K562 (cell line): ENCODE measurements at regions not wholly inside any gene's neighbourhood (a gene's known extent, or its start where the extent isn't known, plus 50 kb on each side); places are given as distances from the start of the nearest gene placed in this dataset.
"Not testable (repeated sequence)": the region's sequence is repeated elsewhere in the genome, so short reads cannot be mapped to it uniquely, and the experiment has no call there.

Experiments
- ATAC-seq: fragments of 200-7000 bp; cut with Tn5 transposase; 3 replicates; pipeline ENCODE4 v1.9.1; 2020; ENCODE audit warnings: moderate library complexity
- BruUV-seq: library from RNA; stranded (reverse); fragments of 400-500 nt; replicated peaks from 2 replicates; lab custom pipeline; 2021; lab: Mats Ljungman, UMichigan
- CTCF ChIA-PET: fragments of 300-600 bp; formaldehyde crosslinking; extraction: SDS; loops from one replicate; lab custom pipeline; 2021; ENCODE audit warnings: low intra/inter-chr PET ratio; lab: Yijun Ruan, JAX
- POLR2A ChIA-PET: fragments of 300-600, 350-650 bp; sonication (Branson Sonifier 250); formaldehyde crosslinking; extraction: SDS; loops from one replicate; lab custom pipeline; 2021; ENCODE audit warnings: antibody characterized with exemption, inconsistent platforms; lab: Yijun Ruan, JAX
- DNase-seq, 4 experiments: peaks; one replicate each; pipeline versions ENCODE4 v3.0.0 to v3.0.0-alpha.2; 2011 to 2018; ENCODE audit warnings: low spot score in 3 of 4, mixed read lengths in 3 of 4; ENCODE audit errors: extremely low read depth in 1 of 4
- FAIRE-seq: peaks from 2 replicates; lab custom pipeline; 2011; peaks lifted over from hg19 to GRCh38; lab: Jason Lieb, UNC
- H2AFZ ChIP-seq: 2 replicates; pipeline ENCODE4 v1.6.0; 2011; ENCODE audit warnings: low read depth, low read length, control low read depth, inconsistent platforms
- H3K27ac ChIP-seq: fragments of 200-600 bp; 3 replicates; pipeline ENCODE4 v1.8.0; 2011; ENCODE audit warnings: low read depth, mild to moderate bottlenecking, control low read depth, inconsistent platforms, low read length, moderate library complexity, mixed read lengths; ENCODE audit errors: extremely low read depth
- H3K27me3 ChIP-seq, 2 experiments: fragments of 300-600 bp in 1 of 2; 2 replicates in 1 of 2; 3 replicates in 1 of 2; pipeline versions ENCODE4 v1.6.0 to v1.8.0; 2011; ENCODE audit warnings: inconsistent platforms in 2 of 2, low read length in 2 of 2, mild to moderate bottlenecking in 1 of 2, mixed read lengths in 1 of 2, moderate library complexity in 1 of 2; ENCODE audit not compliant: control insufficient read depth in 2 of 2, insufficient read depth in 2 of 2
- H3K36me3 ChIP-seq: fragments of 300-600 bp; 3 replicates; pipeline ENCODE4 v1.8.0; 2011; ENCODE audit warnings: mild to moderate bottlenecking, low read length, inconsistent platforms; ENCODE audit not compliant: control insufficient read depth, insufficient read depth
- H3K4me1 ChIP-seq, 2 experiments: fragments of 200-600 bp in 1 of 2; replicated peaks in 1 of 2; 2 replicates in 1 of 2; 3 replicates in 1 of 2; pipeline versions ENCODE4 v1.5.1 to v1.8.0; 2011; ENCODE audit warnings: inconsistent platforms in 2 of 2, low read length in 2 of 2, mild to moderate bottlenecking in 1 of 2, mixed read lengths in 1 of 2, moderate library complexity in 1 of 2; ENCODE audit not compliant: control insufficient read depth in 2 of 2, insufficient read depth in 2 of 2
- H3K4me2 ChIP-seq: 2 replicates; pipeline ENCODE4 v1.6.1; 2011; ENCODE audit warnings: low read length, control low read depth, inconsistent platforms, mixed read lengths; ENCODE audit not compliant: insufficient read depth
- H3K4me3 ChIP-seq: fragments of 200-600 bp; sonication (generic), shearing (Covaris generic); 2 replicates; pipeline ENCODE4 v1.5.1; 2016; ENCODE audit warnings: control low read depth, inconsistent platforms
- H3K79me2 ChIP-seq: fragments of 200-600 bp; 3 replicates; pipeline ENCODE4 v1.8.0; 2011; ENCODE audit warnings: low read length, inconsistent platforms; ENCODE audit not compliant: control insufficient read depth, insufficient read depth
- H3K9ac ChIP-seq, 2 experiments: 2 replicates each; pipeline versions ENCODE4 v1.6.0 to v1.6.1; 2011; ENCODE audit warnings: low read depth in 2 of 2, low read length in 2 of 2, control low read depth in 1 of 2, inconsistent platforms in 1 of 2, mild to moderate bottlenecking in 1 of 2, mixed read lengths in 1 of 2; ENCODE audit not compliant: insufficient read depth in 1 of 2
- H3K9me1 ChIP-seq: one replicate; pipeline ENCODE4 v1.6.0; 2011; ENCODE audit warnings: inconsistent platforms, mild to moderate bottlenecking, low read length, moderate library complexity; ENCODE audit not compliant: control insufficient read depth, insufficient read depth
- H3K9me3 ChIP-seq: replicated peaks from 2 replicates; pipeline ENCODE4 v1.5.1; 2011; ENCODE audit warnings: low read depth, low read length, inconsistent platforms; ENCODE audit not compliant: control insufficient read depth, insufficient read depth
- H4K20me1 ChIP-seq: replicated peaks from 2 replicates; pipeline ENCODE4 v1.6.1; 2011; ENCODE audit warnings: low read length, inconsistent platforms, mixed read lengths; ENCODE audit not compliant: control insufficient read depth, insufficient read depth
- HSF4 ChIP-seq: fragments of 250-450 bp; sonication (Bioruptor Pico); IDR thresholded peaks from 2 replicates; pipeline ENCODE4 v2.1.2; 2022; ENCODE audit warnings: mild to moderate bottlenecking, moderate library complexity, borderline replicate concordance
- MTA2 ChIP-seq: fragments of 450-650 bp; IDR thresholded peaks from 2 replicates; pipeline ENCODE4 v1.6.1; 2016; ENCODE audit warnings: low read depth
- NR0B1 ChIP-seq: fragments of 450-650 bp; IDR thresholded peaks from one replicate; pipeline ENCODE4 v1.6.1; 2018; ENCODE audit warnings: mild to moderate bottlenecking, moderate library complexity; ENCODE audit not compliant: partially characterized antibody
- PTBP1 ChIP-seq: fragments of 200-400 bp; formaldehyde crosslinking; IDR thresholded peaks from 2 replicates; pipeline ENCODE4 v1.6.1; 2017; ENCODE audit warnings: low read depth, low read length
- TAF1 ChIP-seq: IDR thresholded peaks from 2 replicates; pipeline ENCODE4 v1.6.1; 2011; ENCODE audit warnings: mild to moderate bottlenecking, low read length, moderate library complexity; ENCODE audit not compliant: insufficient read depth, control insufficient read depth, severe bottlenecking; ENCODE audit errors: extremely low read depth
- ZNF184 ChIP-seq: sonication (generic); formaldehyde crosslinking; IDR thresholded peaks from 2 replicates; pipeline ENCODE4 v1.5.0; 2020; ENCODE audit warnings: missing genetic modification reagents
- ZNF584 ChIP-seq: fragments of 200-800 bp; sonication (Bioruptor generic); IDR thresholded peaks from 2 replicates; pipeline ENCODE4 v1.6.1; 2016; ENCODE audit warnings: low read depth, mild to moderate bottlenecking, missing genetic modification characterization, missing compliant biosample characterization
- WGBS: fragments of 100-300 bp; shearing (Covaris generic); methylation state at CpG from one replicate; pipeline ENCODE4 v1.1.6; 2016; ENCODE audit warnings: low coverage, mixed read lengths; ENCODE audit not compliant: insufficient coverage; ENCODE audit errors: missing lambda C conversion rate; 5-methylcytosine and 5-hydroxymethylcytosine counted together
- in situ Hi-C: fragments of 300-500 bp; cut with MboI; formaldehyde crosslinking; loops from 4 replicates; pipeline ENCODE4 v1.15.0; 2018; ENCODE audit warnings: inconsistent platforms, mixed read lengths
- intact Hi-C: fragments of 100-400 bp; cut with micrococcal nuclease; formaldehyde crosslinking; loops from 2 replicates; pipeline ENCODE4 v1.14.2; 2022
- TF ChIP-seq, protein P1 (sequence below): fragments of 150-350 bp; IDR thresholded peaks from 2 replicates; pipeline ENCODE4 v1.6.1; 2014; ENCODE audit warnings: low read depth, mild to moderate bottlenecking, low read length, borderline replicate concordance

- TF ChIP-seq ZNF584 (no peak), PTBP1 (no peak)
- TF ChIP-seq, all 486 proteins: peak for 0
Observed at GRCh38 chr1:98515744-98516143, 145.8 kb upstream of the SNX7 start (continued).

- H3K9me3 ChIP-seq, H3K79me2 ChIP-seq, H3K4me2 ChIP-seq, H3K27me3 ChIP-seq, H3K27ac ChIP-seq, ATAC-seq, H4K20me1 ChIP-seq, POLR2A ChIA-PET, DNase-seq, H2AFZ ChIP-seq, H3K4me3 ChIP-seq, BruUV-seq, in situ Hi-C loops, H3K9me1 ChIP-seq, H3K36me3 ChIP-seq, H3K9ac ChIP-seq, intact Hi-C loops, H3K4me1 ChIP-seq, CTCF ChIA-PET, FAIRE-seq: not testable (repeated sequence)
- 8% methylated on average over 2 of the region's 27 CpGs for WGBS
Observed at GRCh38 chr1:98512216-98512615, 149.3 kb upstream of the SNX7 start.

GRCh38 chr1:98503771-98504170 is 157.8 kb upstream of the SNX7 start:
- ATAC-seq (no peak), FAIRE-seq (no peak), DNase-seq (no peak)
- Histone ChIP-seq H3K79me2 (no peaks in the 10 kb centered on the region), H3K4me2 (no peak overlapping the region), H3K4me3 (no peak overlapping the region), H3K4me1 (no peaks in the 10 kb centered on the region), H3K9ac (no peak overlapping the region), H3K27ac (no peak overlapping the region), H3K36me3 (no peaks in the 10 kb centered on the region), H3K9me1 (no peaks in the 10 kb centered on the region), H2AFZ (no peak overlapping the region), H3K27me3 (no peaks in the 10 kb centered on the region), H3K9me3 (no peaks in the 10 kb centered on the region), H4K20me1 (no peaks in the 10 kb centered on the region)
- no TSS peak for BruUV-seq
- POLR2A ChIA-PET, result no interaction called here
- CTCF ChIA-PET, result no interaction called here
- intact Hi-C loops (no loop called here), in situ Hi-C loops (no loop called here)
- WGBS, result 0% methylated on average over 1 of the region's 1 CpG
- TF ChIP-seq MTA2 (no peak), NR0B1 (no peak), ZNF184 (CRISPR knock-in tag) (no peak), HSF4 (CRISPR knock-in tag) (no peak), TAF1 (no peak)
- TF ChIP-seq, protein P1, sequence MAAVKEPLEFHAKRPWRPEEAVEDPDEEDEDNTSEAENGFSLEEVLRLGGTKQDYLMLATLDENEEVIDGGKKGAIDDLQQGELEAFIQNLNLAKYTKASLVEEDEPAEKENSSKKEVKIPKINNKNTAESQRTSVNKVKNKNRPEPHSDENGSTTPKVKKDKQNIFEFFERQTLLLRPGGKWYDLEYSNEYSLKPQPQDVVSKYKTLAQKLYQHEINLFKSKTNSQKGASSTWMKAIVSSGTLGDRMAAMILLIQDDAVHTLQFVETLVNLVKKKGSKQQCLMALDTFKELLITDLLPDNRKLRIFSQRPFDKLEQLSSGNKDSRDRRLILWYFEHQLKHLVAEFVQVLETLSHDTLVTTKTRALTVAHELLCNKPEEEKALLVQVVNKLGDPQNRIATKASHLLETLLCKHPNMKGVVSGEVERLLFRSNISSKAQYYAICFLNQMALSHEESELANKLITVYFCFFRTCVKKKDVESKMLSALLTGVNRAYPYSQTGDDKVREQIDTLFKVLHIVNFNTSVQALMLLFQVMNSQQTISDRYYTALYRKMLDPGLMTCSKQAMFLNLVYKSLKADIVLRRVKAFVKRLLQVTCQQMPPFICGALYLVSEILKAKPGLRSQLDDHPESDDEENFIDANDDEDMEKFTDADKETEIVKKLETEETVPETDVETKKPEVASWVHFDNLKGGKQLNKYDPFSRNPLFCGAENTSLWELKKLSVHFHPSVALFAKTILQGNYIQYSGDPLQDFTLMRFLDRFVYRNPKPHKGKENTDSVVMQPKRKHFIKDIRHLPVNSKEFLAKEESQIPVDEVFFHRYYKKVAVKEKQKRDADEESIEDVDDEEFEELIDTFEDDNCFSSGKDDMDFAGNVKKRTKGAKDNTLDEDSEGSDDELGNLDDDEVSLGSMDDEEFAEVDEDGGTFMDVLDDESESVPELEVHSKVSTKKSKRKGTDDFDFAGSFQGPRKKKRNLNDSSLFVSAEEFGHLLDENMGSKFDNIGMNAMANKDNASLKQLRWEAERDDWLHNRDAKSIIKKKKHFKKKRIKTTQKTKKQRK, result no peak
